HG03521 (cell line): ENCODE measurements at regions not wholly inside any gene's neighbourhood (a gene's known extent, or its start where the extent isn't known, plus 50 kb on each side); places are given as distances from the start of the nearest gene placed in this dataset.
A peak's percentile ranks its signal among the peaks of the same experiment; 100 is the strongest.
"Not testable (repeated sequence)": the region's sequence is repeated elsewhere in the genome, so short reads cannot be mapped to it uniquely, and the experiment has no call there.

ENCODE experiments used
- ATAC-seq: cut with Tn5 transposase; IDR thresholded peaks from one replicate; pipeline ENCODE4 v1.9.1; 2021; ENCODE audit warnings: mild to moderate bottlenecking, moderate library complexity; ENCODE audit not compliant: unreplicated experiment

GRCh38 chr5:87185838-87186237 lies 81.8 kb upstream of the RASA1 start:
- ATAC-seq = no peak

GRCh38 chr5:87188391-87188790 lies 79.3 kb upstream of the RASA1 start:
- no peak for ATAC-seq

DNA sequence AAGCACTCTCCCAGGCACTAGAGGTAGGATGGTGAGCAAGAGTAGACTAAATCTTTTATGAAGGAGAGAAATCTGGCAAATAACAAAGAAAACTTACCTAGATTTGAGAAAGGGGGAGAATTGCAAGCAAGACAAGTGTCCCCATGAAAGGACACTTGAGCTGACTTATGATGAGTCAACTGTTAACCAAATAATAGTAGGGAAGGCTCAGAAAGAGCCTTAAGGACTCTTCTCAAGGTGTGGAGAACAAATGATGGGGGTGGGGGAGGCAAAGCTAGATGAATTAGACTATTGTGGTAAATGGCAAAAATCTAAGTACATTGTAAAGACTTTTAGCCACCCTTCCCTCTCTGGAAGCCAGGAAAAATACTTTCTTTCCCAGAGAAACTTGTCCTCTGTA lies 77.6 kb upstream of the RASA1 start:
- ATAC-seq = no peak

DNA sequence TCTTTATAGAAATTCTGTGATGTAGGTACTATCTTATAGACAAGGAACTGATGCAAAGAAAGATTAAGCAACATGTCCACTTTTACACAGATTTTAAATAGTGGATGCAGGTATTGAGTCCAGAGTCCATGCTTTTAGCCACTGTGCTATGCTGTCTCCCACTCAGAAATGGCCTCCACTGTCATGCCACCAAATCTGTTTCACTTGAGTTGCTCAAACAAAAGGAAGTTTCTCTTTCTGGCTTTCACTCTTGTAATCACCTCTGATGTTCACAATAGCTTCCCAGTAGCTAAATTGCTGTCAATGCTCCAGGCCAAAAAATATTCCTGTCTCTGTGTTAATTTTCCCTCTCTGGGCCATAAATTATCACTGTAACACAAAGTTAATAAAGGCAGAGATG lies 77.0 kb upstream of the RASA1 start:
- peak; percentile 47 for ATAC-seq

GRCh38 chr5:87191645-87192044 lies 76.0 kb upstream of the RASA1 start:
- ATAC-seq = no peak

- peak; percentile 45 for ATAC-seq
Measured at GRCh38 chr5:87195104-87195591, 72.5 kb upstream of the RASA1 start.

GRCh38 chr5:87195616-87196015 lies 72.1 kb upstream of the RASA1 start:
- no peak for ATAC-seq

- no peak for ATAC-seq
Measured at GRCh38 chr5:87198010-87198409, 69.7 kb upstream of the RASA1 start.

DNA sequence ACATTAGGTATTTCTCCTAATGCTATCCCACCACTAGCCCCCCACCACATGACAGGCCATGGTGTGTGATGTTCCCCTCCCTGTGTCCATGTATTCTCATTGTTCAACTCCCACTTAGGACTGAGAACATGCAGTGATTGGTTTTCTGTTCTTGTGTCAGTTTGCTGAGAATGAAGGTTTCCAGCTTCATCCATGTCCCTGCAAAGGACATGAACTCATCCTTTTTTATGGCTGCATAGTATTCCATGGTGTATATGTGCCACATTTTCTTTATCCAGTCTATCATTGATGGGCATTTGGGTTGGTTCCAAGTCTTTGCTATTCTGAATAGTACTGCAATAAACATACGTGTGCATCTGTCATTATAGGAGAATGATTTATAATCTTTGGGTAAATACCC lies 68.4 kb upstream of the RASA1 start:
- not testable (repeated sequence) for ATAC-seq

DNA sequence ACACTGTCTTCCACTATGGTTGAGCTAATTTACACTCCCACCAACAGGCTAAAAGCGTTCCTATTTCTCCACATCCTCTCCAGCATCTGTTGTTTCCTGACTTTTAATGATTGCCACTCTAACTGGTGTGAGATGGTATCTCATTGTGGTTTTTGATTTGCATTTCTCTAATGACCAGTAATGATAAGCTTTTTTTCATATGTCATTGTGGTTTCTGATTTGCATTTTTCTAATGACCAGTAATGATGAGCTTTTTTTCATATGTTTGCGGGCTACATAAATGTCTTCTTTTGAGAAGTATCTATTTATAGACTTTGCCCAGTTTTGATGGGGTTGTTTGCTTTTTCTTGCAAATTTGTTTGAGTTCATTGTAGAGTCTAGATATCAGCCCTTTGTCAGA lies 68.0 kb upstream of the RASA1 start:
- not testable (repeated sequence) for ATAC-seq

DNA sequence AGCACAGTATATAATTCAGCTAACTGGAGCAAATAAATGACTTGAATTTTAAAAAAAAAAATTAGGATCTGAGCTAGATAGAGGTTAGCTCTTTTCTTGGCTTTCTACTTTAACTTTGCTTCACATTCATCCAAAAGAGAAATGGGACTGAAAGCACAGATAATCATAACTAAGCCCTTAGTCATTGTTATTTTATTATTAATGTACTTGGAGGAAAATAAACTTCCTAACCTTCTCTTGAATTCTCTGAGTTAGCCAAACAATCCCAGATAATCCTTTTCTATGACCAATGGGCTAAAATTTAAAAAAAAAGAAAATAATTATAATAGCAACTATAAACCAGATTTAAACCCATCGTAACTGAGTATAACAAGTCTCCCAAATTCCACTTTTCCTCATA lies 57.6 kb upstream of the RASA1 start:
- no peak for ATAC-seq

DNA sequence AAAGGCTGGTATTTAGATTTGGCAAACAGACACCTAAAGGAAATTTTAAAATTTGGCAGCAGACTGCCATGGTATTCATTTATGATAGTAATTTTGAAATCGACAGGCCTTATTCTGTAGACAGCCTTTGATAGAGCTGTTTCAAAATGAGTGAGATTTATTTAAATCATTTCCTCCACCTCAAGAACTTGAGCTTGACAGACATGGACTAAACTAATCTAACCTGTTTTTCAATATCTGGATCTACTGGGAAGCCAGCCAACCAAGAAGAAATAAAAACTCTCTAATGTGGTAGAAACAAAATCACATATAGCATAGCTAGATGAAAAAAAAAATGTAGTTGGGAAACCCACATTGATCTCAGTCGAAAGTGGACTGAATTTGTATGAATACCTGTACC lies 56.9 kb upstream of the RASA1 start:
- ATAC-seq = no peak

GRCh38 chr5:87211676-87212075 lies 56.0 kb upstream of the RASA1 start:
- ATAC-seq = no peak

GRCh38 chr5:87212183-87212582 lies 55.5 kb upstream of the RASA1 start:
- not testable (repeated sequence) for ATAC-seq

DNA sequence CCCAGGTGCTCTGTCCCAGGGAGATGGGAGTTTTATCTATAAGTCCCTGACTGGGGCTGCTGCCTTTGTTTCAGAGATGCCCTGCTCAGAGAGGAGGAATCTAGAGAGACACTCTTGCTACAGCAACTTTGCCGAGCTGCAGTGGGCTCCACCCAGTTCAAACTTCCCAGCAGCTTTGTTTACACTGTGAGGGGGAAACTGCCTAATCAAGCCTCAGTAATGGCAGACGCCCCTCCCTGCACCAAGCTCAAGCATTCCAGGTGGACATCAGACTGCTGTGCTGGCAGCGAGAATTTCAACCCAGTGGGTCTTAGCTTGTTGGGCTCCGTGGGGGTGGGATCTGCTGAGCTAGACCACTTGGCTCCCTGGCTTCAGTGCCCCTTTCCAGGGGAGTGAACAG lies 50.2 kb upstream of the RASA1 start:
- ATAC-seq = not testable (repeated sequence)
